ENCODE measurements at regions not wholly inside any gene's neighbourhood (a gene's known extent, or its start where the extent isn't known, plus 50 kb on each side); places are given as distances from the start of the nearest gene placed in this dataset.
"Not testable (repeated sequence)": the region's sequence is repeated elsewhere in the genome, so short reads cannot be mapped to it uniquely, and the experiment has no call there.

- no peak for DNase-seq
Measured at GRCh38 chr17:74126179-74126900, 77.1 kb upstream of the RPL38 start.

- no peak for DNase-seq
Measured at GRCh38 chr17:74126959-74127358, 76.5 kb upstream of the RPL38 start.

GRCh38 chr17:74128456-74129211 lies 74.8 kb upstream of the RPL38 start:
- DNase-seq: no peak

- not testable (repeated sequence) for DNase-seq
Measured at GRCh38 chr17:74129800-74130199, 73.7 kb upstream of the RPL38 start.

GRCh38 chr17:74130276-74130675 lies 73.2 kb upstream of the RPL38 start:
- no peak for DNase-seq

- no peak for DNase-seq
Measured at GRCh38 chr17:74130841-74131240, 72.6 kb upstream of the RPL38 start.

GRCh38 chr17:74132354-74132753 lies 71.1 kb upstream of the RPL38 start:
- no peak for DNase-seq

GRCh38 chr17:74133740-74134139 lies 69.7 kb upstream of the RPL38 start:
- no peak for DNase-seq

- not testable (repeated sequence) for DNase-seq
Measured at GRCh38 chr17:74134234-74134633, 69.2 kb upstream of the RPL38 start.

- DNase-seq: no peak
Measured at GRCh38 chr17:74134991-74135390, 68.5 kb upstream of the RPL38 start.

GRCh38 chr17:74135391-74136167 lies 67.9 kb upstream of the RPL38 start:
- no peak for DNase-seq

GRCh38 chr17:74137416-74137815 lies 66.1 kb upstream of the RPL38 start:
- DNase-seq: no peak

- DNase-seq: no peak
Measured at GRCh38 chr17:74139120-74139519, 64.4 kb upstream of the RPL38 start.

- no peak for DNase-seq
Measured at GRCh38 chr17:74140282-74140681, 63.2 kb upstream of the RPL38 start.

- DNase-seq: no peak
Measured at GRCh38 chr17:74141612-74142011, 61.9 kb upstream of the RPL38 start.

- DNase-seq: not testable (repeated sequence)
Measured at GRCh38 chr17:74143318-74143717, 60.2 kb upstream of the RPL38 start.

- no peak for DNase-seq
Measured at GRCh38 chr17:74145756-74146155, 57.7 kb upstream of the RPL38 start.

- DNase-seq: no peak
Measured at GRCh38 chr17:74146196-74146595, 57.3 kb upstream of the RPL38 start.

- no peak for DNase-seq
Measured at GRCh38 chr17:74147056-74147835, 56.2 kb upstream of the RPL38 start.

GRCh38 chr17:74147966-74148365 lies 55.5 kb upstream of the RPL38 start:
- no peak for DNase-seq

- no peak for DNase-seq
Measured at GRCh38 chr17:74148446-74148845, 55.0 kb upstream of the RPL38 start.

- DNase-seq: no peak
Measured at GRCh38 chr17:74148901-74149596, 54.4 kb upstream of the RPL38 start.

Data from CD4-positive, alpha-beta T cell treated with Interleukin-4 for 4 hours (primary cell).